WTC11 (cell line): ENCODE measurements at regions not wholly inside any gene's neighbourhood (a gene's known extent, or its start where the extent isn't known, plus 50 kb on each side); places are given as distances from the start of the nearest gene placed in this dataset.

Experiments used
- ATAC-seq: fragments of 200-7000 bp; cut with Tn5 transposase; 2 replicates; pipeline ENCODE4 v1.10.0; 2021; ENCODE audit warnings: mild to moderate bottlenecking, moderate library complexity
- CTCF ChIA-PET: fragments of 300-600 bp; sonication (Branson Sonifier 250); formaldehyde crosslinking; loops from one replicate; lab custom pipeline; 2021; ENCODE audit warnings: antibody characterized with exemption; lab: Charles Lee
- POLR2A ChIA-PET: fragments of 350-600 bp; sonication (Branson Sonifier 250); formaldehyde crosslinking; loops from one replicate; lab custom pipeline; 2021; ENCODE audit warnings: antibody characterized with exemption; lab: Charles Lee
- DNase-seq: peaks from one replicate; pipeline ENCODE4 v3.0.0; 2021; ENCODE audit warnings: low spot score
- H3K27ac Mint-ChIP-seq: 2 replicates; pipeline ENCODE4 v1.8.0; 2021; ENCODE audit warnings: mixed read lengths
- H3K27me3 Mint-ChIP-seq: 2 replicates; pipeline ENCODE4 v1.8.0; 2021; ENCODE audit warnings: low read depth, mild to moderate bottlenecking, moderate library complexity, mixed read lengths
- H3K36me3 Mint-ChIP-seq: 2 replicates; pipeline ENCODE4 v1.8.0; 2021; ENCODE audit warnings: mixed read lengths
- H3K4me1 Mint-ChIP-seq: 2 replicates; pipeline ENCODE4 v1.8.0; 2022; ENCODE audit warnings: mixed read lengths
- H3K4me3 Mint-ChIP-seq: 2 replicates; pipeline ENCODE4 v1.8.0; 2021; ENCODE audit warnings: mild to moderate bottlenecking, moderate library complexity, mixed read lengths
- H3K9me3 Mint-ChIP-seq: 2 replicates; pipeline ENCODE4 v1.8.0; 2021; ENCODE audit warnings: mixed read lengths
- ELF4 ChIP-seq: sonication (generic); formaldehyde crosslinking; IDR thresholded peaks from 2 replicates; pipeline ENCODE4 v1.8.1; 2022; ENCODE audit warnings: low read depth, mild to moderate bottlenecking, moderate library complexity, missing genetic modification reagents
- ETV6 ChIP-seq: sonication (generic); formaldehyde crosslinking; IDR thresholded peaks from 2 replicates; pipeline ENCODE4 v1.8.1; 2022; ENCODE audit warnings: mild to moderate bottlenecking, missing genetic modification reagents
- HMGA2 ChIP-seq: fragments of 250-450 bp; sonication (Bioruptor Pico); IDR thresholded peaks from 2 replicates; pipeline ENCODE4 v1.4.0; 2021; ENCODE audit warnings: mild to moderate bottlenecking, moderate library complexity
- JAZF1 ChIP-seq: fragments of 250-450 bp; sonication (Bioruptor Pico); IDR thresholded peaks from 2 replicates; pipeline ENCODE4 v1.9.0; 2021; ENCODE audit warnings: moderate library complexity, mild to moderate bottlenecking, inconsistent platforms
- NR1H2 ChIP-seq: sonication (generic); formaldehyde crosslinking; IDR thresholded peaks from 2 replicates; pipeline ENCODE4 v1.9.0; 2021; ENCODE audit warnings: mild to moderate bottlenecking, moderate library complexity, missing genetic modification reagents
- NR2C2 ChIP-seq: sonication (generic); formaldehyde crosslinking; IDR thresholded peaks from 2 replicates; pipeline ENCODE4 v1.8.0; 2022; ENCODE audit warnings: mild to moderate bottlenecking, missing genetic modification reagents
- PRRX2 ChIP-seq: fragments of 250-450 bp; sonication (Bioruptor Pico); IDR thresholded peaks from 2 replicates; pipeline ENCODE4 v1.8.0; 2021; ENCODE audit warnings: mild to moderate bottlenecking
- SMAD3 ChIP-seq: sonication (generic); formaldehyde crosslinking; IDR thresholded peaks from 2 replicates; pipeline ENCODE4 v1.8.0; 2022; ENCODE audit warnings: missing genetic modification reagents, mild to moderate bottlenecking, borderline replicate concordance
- SOX15 ChIP-seq: fragments of 250-450 bp; sonication (Bioruptor Pico); IDR thresholded peaks from 2 replicates; pipeline ENCODE4 v1.9.0; 2021; ENCODE audit warnings: mild to moderate bottlenecking
- SP1 ChIP-seq: sonication (generic); formaldehyde crosslinking; conservative IDR thresholded peaks from 2 replicates; pipeline ENCODE4 v1.8.1; 2022; ENCODE audit warnings: missing genetic modification reagents
- TEAD1 ChIP-seq: sonication (generic); formaldehyde crosslinking; IDR thresholded peaks from 2 replicates; pipeline ENCODE4 v1.8.0; 2022; ENCODE audit warnings: mild to moderate bottlenecking, missing genetic modification reagents
- USF1 ChIP-seq: sonication (generic); formaldehyde crosslinking; IDR thresholded peaks from 2 replicates; pipeline ENCODE4 v1.8.0; 2022; ENCODE audit warnings: mild to moderate bottlenecking, missing genetic modification reagents
- ZNF121 ChIP-seq: sonication (generic); formaldehyde crosslinking; IDR thresholded peaks from 2 replicates; pipeline ENCODE4 v1.8.0; 2023; ENCODE audit warnings: missing genetic modification reagents
- ZNF138 ChIP-seq: sonication (generic); formaldehyde crosslinking; conservative IDR thresholded peaks from 2 replicates; pipeline ENCODE4 v1.8.1; 2022; ENCODE audit warnings: mild to moderate bottlenecking, moderate library complexity, missing genetic modification reagents
- ZNF219 ChIP-seq: sonication (generic); formaldehyde crosslinking; IDR thresholded peaks from 2 replicates; pipeline ENCODE4 v1.8.0; 2023; ENCODE audit warnings: missing genetic modification reagents, mild to moderate bottlenecking, borderline replicate concordance
- ZNF423 ChIP-seq: fragments of 250-450 bp; sonication (Bioruptor Pico); IDR thresholded peaks from 2 replicates; pipeline ENCODE4 v2.1.2; 2022; ENCODE audit warnings: mild to moderate bottlenecking, moderate library complexity
- ZNF512 ChIP-seq: sonication (generic); formaldehyde crosslinking; IDR thresholded peaks from 2 replicates; pipeline ENCODE4 v1.8.1; 2022; ENCODE audit warnings: missing genetic modification reagents, borderline replicate concordance
- ZNF671 ChIP-seq: fragments of 250-450 bp; sonication (Bioruptor Pico); IDR thresholded peaks from 2 replicates; pipeline ENCODE4 v1.8.0; 2021; ENCODE audit warnings: mild to moderate bottlenecking
- TF ChIP-seq, protein P1 (sequence below): fragments of 250-450 bp; sonication (Bioruptor Pico); IDR thresholded peaks from 2 replicates; pipeline ENCODE4 v1.9.0; 2021; ENCODE audit warnings: mild to moderate bottlenecking
- TF ChIP-seq, protein P2 (sequence below): sonication (generic); formaldehyde crosslinking; IDR thresholded peaks from 2 replicates; pipeline ENCODE4 v1.8.0; 2023; ENCODE audit warnings: missing genetic modification reagents
- TF ChIP-seq, protein P3 (sequence below): sonication (generic); formaldehyde crosslinking; IDR thresholded peaks from 2 replicates; pipeline ENCODE4 v1.8.1; 2023; ENCODE audit warnings: mild to moderate bottlenecking, missing genetic modification reagents, moderate library complexity
- TF ChIP-seq, protein P4 (sequence below): sonication (generic); formaldehyde crosslinking; IDR thresholded peaks from 2 replicates; pipeline ENCODE4 v1.8.0; 2022; ENCODE audit warnings: mild to moderate bottlenecking, missing genetic modification reagents
- TF ChIP-seq, protein P5 (sequence below): sonication (generic); formaldehyde crosslinking; IDR thresholded peaks from 2 replicates; pipeline ENCODE4 v1.8.0; 2023; ENCODE audit warnings: mild to moderate bottlenecking, missing genetic modification reagents
- TF ChIP-seq, protein P6 (sequence below): sonication (generic); formaldehyde crosslinking; IDR thresholded peaks from 2 replicates; pipeline ENCODE4 v1.8.1; 2023; ENCODE audit warnings: mild to moderate bottlenecking, missing genetic modification reagents

GRCh38 chrX:45428831-45429230, 228.2 kb upstream of the DIPK2B start:
- POLR2A ChIA-PET = no interaction called here
- Mint-ChIP-seq H3K4me1 (peaks cover 16% of the 10 kb centered on the region), H3K27me3 (peaks cover 3% of the 10 kb centered on the region), H3K27ac (no peak overlapping the region), H3K4me3 (no peak overlapping the region), H3K36me3 (peaks cover 3% of the 10 kb centered on the region; the same call in 1 of the 2 replicates), H3K9me3 (peaks cover 11% of the 10 kb centered on the region; the same call in 1 of the 2 replicates)
- DNase-seq (no peak), ATAC-seq (no peak)
- CTCF ChIA-PET = no interaction called here
- no peak for TF ChIP-seq HMGA2 (CRISPR knock-in tag)
- no peak for TF ChIP-seq ZNF138
- no peak for TF ChIP-seq ZNF423 (CRISPR knock-in tag)
- TF ChIP-seq JAZF1 (CRISPR knock-in tag) = no peak
- TF ChIP-seq, protein P1, sequence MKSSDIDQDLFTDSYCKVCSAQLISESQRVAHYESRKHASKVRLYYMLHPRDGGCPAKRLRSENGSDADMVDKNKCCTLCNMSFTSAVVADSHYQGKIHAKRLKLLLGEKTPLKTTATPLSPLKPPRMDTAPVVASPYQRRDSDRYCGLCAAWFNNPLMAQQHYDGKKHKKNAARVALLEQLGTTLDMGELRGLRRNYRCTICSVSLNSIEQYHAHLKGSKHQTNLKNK (CRISPR knock-in tag) = no peak
- TF ChIP-seq NR1H2 (CRISPR knock-in tag) = no peak
- no peak for TF ChIP-seq SP1 (CRISPR knock-in tag)
- TF ChIP-seq, protein P2, sequence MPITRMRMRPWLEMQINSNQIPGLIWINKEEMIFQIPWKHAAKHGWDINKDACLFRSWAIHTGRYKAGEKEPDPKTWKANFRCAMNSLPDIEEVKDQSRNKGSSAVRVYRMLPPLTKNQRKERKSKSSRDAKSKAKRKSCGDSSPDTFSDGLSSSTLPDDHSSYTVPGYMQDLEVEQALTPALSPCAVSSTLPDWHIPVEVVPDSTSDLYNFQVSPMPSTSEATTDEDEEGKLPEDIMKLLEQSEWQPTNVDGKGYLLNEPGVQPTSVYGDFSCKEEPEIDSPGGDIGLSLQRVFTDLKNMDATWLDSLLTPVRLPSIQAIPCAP (CRISPR knock-in tag) = no peak
- TF ChIP-seq ZNF512 = no peak
- TF ChIP-seq, protein P3, sequence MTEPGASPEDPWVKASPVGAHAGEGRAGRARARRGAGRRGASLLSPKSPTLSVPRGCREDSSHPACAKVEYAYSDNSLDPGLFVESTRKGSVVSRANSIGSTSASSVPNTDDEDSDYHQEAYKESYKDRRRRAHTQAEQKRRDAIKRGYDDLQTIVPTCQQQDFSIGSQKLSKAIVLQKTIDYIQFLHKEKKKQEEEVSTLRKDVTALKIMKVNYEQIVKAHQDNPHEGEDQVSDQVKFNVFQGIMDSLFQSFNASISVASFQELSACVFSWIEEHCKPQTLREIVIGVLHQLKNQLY (CRISPR knock-in tag) = no peak
- TF ChIP-seq ZNF219 (CRISPR knock-in tag) = no peak
- TF ChIP-seq ETV6 = no peak
- TF ChIP-seq NR2C2 = no peak
- TF ChIP-seq SMAD3 (CRISPR knock-in tag) = no peak
- no peak for TF ChIP-seq USF1 (CRISPR knock-in tag)
- no peak for TF ChIP-seq ZNF671 (CRISPR knock-in tag)
- TF ChIP-seq PRRX2 (CRISPR knock-in tag) = no peak
- no peak for TF ChIP-seq ELF4 (CRISPR knock-in tag)
- no peak for TF ChIP-seq TEAD1
- TF ChIP-seq, protein P4, sequence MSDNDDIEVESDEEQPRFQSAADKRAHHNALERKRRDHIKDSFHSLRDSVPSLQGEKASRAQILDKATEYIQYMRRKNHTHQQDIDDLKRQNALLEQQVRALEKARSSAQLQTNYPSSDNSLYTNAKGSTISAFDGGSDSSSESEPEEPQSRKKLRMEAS (CRISPR knock-in tag) = no peak

DNA sequence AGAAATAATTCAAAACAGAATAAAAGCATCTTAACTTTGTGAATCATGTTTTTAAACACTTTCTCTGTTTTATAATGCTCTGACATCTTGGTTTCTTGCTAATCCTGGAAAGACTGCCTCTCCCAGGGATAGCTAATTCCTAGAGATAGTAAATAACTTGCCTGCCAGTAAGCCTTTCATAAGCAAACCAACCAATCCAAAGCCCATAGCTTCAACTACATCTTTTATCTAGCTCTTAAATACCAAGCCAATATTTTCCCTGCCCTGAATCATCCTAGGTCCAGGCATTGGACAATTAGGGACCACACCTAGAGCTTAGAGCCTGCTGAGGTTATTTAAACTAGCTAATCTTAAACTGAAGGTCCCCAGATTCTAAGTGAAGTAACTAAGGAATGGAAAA, 223.7 kb upstream of the DIPK2B start:
- Mint-ChIP-seq H3K9me3 (peaks cover 10% of the 10 kb centered on the region), H3K27me3 (no peaks in the 10 kb centered on the region), H3K27ac (no peak overlapping the region), H3K36me3 (no peaks in the 10 kb centered on the region), H3K4me3 (no peak overlapping the region), H3K4me1 (peaks cover 11% of the 10 kb centered on the region)
- ATAC-seq = no peak
- ChIA-PET CTCF (interaction anchor here (0.6 kb wide), 1 partner anchor 394 kb away, joined by 3 read pairs; no protein-coding TSS in a partner anchor), POLR2A (no interaction called here)
- no peak for DNase-seq
- no peak for TF ChIP-seq ZNF512
- TF ChIP-seq ZNF219 (CRISPR knock-in tag) = no peak
- TF ChIP-seq, protein P5, sequence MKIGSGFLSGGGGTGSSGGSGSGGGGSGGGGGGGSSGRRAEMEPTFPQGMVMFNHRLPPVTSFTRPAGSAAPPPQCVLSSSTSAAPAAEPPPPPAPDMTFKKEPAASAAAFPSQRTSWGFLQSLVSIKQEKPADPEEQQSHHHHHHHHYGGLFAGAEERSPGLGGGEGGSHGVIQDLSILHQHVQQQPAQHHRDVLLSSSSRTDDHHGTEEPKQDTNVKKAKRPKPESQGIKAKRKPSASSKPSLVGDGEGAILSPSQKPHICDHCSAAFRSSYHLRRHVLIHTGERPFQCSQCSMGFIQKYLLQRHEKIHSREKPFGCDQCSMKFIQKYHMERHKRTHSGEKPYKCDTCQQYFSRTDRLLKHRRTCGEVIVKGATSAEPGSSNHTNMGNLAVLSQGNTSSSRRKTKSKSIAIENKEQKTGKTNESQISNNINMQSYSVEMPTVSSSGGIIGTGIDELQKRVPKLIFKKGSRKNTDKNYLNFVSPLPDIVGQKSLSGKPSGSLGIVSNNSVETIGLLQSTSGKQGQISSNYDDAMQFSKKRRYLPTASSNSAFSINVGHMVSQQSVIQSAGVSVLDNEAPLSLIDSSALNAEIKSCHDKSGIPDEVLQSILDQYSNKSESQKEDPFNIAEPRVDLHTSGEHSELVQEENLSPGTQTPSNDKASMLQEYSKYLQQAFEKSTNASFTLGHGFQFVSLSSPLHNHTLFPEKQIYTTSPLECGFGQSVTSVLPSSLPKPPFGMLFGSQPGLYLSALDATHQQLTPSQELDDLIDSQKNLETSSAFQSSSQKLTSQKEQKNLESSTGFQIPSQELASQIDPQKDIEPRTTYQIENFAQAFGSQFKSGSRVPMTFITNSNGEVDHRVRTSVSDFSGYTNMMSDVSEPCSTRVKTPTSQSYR (CRISPR knock-in tag) = no peak
- no peak for TF ChIP-seq SOX15 (CRISPR knock-in tag)
- TF ChIP-seq, protein P2 (CRISPR knock-in tag) = no peak
- TF ChIP-seq, protein P6, sequence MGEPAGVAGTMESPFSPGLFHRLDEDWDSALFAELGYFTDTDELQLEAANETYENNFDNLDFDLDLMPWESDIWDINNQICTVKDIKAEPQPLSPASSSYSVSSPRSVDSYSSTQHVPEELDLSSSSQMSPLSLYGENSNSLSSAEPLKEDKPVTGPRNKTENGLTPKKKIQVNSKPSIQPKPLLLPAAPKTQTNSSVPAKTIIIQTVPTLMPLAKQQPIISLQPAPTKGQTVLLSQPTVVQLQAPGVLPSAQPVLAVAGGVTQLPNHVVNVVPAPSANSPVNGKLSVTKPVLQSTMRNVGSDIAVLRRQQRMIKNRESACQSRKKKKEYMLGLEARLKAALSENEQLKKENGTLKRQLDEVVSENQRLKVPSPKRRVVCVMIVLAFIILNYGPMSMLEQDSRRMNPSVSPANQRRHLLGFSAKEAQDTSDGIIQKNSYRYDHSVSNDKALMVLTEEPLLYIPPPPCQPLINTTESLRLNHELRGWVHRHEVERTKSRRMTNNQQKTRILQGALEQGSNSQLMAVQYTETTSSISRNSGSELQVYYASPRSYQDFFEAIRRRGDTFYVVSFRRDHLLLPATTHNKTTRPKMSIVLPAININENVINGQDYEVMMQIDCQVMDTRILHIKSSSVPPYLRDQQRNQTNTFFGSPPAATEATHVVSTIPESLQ (CRISPR knock-in tag) = no peak
- no peak for TF ChIP-seq ZNF121 (CRISPR knock-in tag)
